ENCODE measurements at regions not wholly inside any gene's neighbourhood (a gene's known extent, or its start where the extent isn't known, plus 50 kb on each side); places are given as distances from the start of the nearest gene placed in this dataset.

DNA sequence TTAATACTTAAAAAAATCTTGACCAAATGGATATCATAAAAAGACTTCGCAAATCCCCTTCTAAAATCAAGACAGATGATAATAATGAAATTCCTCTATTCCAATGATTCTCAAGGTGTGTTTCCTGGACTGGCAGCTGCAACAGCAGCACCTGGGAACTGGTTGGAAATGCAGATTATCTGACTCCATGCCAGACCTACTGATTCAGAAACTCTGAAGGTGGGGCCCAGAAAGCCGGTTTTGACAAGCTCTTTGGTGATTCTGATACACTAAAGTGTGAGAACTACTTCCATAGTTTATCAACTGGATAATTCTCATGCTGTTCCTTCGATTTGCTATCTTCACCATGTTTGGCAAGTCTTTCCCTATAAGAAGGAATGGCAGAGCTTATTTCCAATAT is 252.1 kb downstream of the COL12A1 start:
- no peak for DNase-seq (ENCODE audit: low read depth)
- TF ChIP-seq, protein P1, sequence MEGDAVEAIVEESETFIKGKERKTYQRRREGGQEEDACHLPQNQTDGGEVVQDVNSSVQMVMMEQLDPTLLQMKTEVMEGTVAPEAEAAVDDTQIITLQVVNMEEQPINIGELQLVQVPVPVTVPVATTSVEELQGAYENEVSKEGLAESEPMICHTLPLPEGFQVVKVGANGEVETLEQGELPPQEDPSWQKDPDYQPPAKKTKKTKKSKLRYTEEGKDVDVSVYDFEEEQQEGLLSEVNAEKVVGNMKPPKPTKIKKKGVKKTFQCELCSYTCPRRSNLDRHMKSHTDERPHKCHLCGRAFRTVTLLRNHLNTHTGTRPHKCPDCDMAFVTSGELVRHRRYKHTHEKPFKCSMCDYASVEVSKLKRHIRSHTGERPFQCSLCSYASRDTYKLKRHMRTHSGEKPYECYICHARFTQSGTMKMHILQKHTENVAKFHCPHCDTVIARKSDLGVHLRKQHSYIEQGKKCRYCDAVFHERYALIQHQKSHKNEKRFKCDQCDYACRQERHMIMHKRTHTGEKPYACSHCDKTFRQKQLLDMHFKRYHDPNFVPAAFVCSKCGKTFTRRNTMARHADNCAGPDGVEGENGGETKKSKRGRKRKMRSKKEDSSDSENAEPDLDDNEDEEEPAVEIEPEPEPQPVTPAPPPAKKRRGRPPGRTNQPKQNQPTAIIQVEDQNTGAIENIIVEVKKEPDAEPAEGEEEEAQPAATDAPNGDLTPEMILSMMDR (conservative IDR thresholded peaks at IDR 0.05; ENCODE audit: low read length), result no peak
- H3K4me3 ChIP-seq (ENCODE audit: low read length), result no peak overlapping the region

- TF ChIP-seq, protein P1 (conservative IDR thresholded peaks at IDR 0.05; ENCODE audit: low read length), result no peak
- DNase-seq (ENCODE audit: low read depth), result peak; percentile 57
- H3K4me3 ChIP-seq (ENCODE audit: low read length), result no peak overlapping the region
Observed at GRCh38 chr6:74946961-74947360, 258.9 kb downstream of the COL12A1 start.

DNA sequence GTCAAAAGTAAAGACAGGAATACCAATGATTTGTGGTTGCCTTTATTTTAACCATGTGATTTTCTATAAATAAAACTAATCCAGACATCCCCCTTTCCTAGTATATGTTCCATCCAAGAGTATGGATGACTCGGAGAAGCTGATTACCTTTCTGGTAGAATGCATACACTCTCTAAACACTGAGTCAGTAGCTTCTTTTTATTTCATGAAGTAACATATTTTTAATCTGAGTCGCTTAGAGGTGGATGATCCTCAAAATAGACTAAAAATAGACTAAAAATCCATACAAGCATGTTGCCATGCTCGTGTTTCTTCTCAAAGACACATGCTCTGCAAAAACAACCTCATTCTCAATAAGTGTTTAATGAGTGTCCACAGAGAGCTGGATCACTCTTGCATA is 263.7 kb downstream of the COL12A1 start:
- TF ChIP-seq, protein P1 (conservative IDR thresholded peaks at IDR 0.05; ENCODE audit: low read length), result no peak
- no peak for DNase-seq (ENCODE audit: low read depth)
- no peak overlapping the region for H3K4me3 ChIP-seq (ENCODE audit: low read length)

DNA sequence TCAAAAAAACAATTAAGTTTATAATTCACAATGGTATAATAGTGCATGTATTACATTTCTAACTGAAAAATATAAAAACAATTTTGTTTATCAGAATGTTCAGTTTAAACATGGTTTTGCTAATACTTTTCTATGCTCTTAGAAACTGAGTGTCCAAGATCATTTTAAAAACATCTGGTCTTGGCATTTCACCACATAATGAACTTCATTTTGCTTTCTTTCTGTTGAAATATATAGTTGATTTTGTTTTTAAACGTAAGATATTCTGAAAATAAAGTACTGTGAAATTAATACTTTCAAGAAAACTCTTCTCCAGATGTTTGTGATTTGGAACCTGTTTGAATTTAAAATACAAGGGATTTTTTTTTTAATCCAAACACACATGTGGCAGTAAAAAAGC is 264.4 kb downstream of the COL12A1 start:
- no peak for DNase-seq (ENCODE audit: low read depth)
- TF ChIP-seq, protein P1 (conservative IDR thresholded peaks at IDR 0.05; ENCODE audit: low read length), result no peak
- H3K4me3 ChIP-seq (ENCODE audit: low read length), result no peak overlapping the region

DNA sequence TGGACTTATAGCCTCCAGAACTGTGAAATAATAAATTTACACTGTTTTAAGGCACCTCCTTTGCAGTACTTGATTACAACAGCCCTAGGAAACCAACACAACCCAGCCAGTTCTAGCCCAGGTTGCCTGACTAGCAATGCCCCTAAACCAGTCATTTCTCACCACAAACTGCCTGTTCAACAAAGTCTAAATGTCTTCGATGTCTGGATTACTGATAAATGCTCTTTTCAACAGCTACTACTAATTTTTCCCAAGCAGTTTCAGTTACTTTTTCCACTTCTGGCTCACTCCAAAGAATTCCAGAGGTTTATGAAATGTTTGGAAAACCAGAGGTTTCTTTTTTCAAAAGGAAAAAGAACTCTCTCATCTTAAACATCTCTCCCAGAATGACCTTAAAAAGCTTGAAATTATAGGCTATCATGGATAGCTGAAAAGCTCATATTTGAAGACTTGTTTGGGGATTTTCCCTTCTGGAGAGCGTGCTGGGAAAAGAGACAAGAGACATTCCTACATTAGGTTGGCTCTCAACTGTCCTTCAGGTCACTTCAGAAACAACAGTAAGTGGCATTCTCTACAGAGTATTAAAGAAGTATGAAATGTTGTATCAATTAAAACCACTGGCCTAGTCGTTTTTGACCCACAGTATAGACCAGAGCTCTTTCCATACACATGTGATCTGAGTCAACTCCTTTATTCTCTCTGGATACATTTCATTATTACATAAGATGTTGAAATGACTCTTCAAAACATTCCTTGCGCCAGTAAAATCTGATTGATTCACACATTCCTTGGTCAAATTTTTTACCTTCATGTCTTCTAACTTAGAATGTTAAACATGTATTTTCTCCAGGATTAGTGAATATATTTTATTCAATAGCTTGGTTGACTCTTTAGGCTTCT is 265.9 kb downstream of the COL12A1 start:
- peak; percentile 62 for DNase-seq (ENCODE audit: low read depth)
- TF ChIP-seq, protein P1 (conservative IDR thresholded peaks at IDR 0.05; ENCODE audit: low read length), result no peak
- H3K4me3 ChIP-seq (ENCODE audit: low read length), result no peak overlapping the region

GRCh38 chr6:74939151-74939708 is 266.6 kb downstream of the COL12A1 start:
- TF ChIP-seq, protein P1 (conservative IDR thresholded peaks at IDR 0.05; ENCODE audit: low read length), result no peak
- H3K4me3 ChIP-seq (ENCODE audit: low read length), result no peak overlapping the region
- no peak for DNase-seq (ENCODE audit: low read depth)

DNA sequence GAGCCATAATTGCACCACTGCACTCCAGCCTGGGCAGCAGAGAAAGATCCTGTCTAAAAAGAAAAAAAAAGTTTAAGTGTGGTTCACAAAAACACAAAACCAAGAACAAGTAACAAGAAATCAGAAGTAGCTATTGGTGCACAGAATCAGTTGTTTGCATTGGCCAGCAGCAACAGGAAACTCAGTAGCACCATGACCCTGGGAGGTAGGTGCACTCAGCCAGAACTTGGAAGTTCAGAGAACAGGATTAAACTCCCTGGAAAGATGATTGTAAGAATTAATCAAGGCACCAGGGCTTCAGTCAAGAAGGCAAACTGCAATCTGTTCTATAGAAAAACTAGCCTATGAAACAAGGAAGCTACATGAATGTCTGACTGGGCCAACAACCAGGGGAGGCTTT is 267.9 kb downstream of the COL12A1 start:
- no peak overlapping the region for H3K4me3 ChIP-seq (ENCODE audit: low read length)
- TF ChIP-seq, protein P1 (conservative IDR thresholded peaks at IDR 0.05; ENCODE audit: low read length), result no peak
- DNase-seq (ENCODE audit: low read depth), result no peak

All from AG10803 (cell line).